ENCODE measurements at regions not wholly inside any gene's neighbourhood (a gene's known extent, or its start where the extent isn't known, plus 50 kb on each side); places are given as distances from the start of the nearest gene placed in this dataset.
"Not testable (repeated sequence)": the region's sequence is repeated elsewhere in the genome, so short reads cannot be mapped to it uniquely, and the experiment has no call there.

DNA sequence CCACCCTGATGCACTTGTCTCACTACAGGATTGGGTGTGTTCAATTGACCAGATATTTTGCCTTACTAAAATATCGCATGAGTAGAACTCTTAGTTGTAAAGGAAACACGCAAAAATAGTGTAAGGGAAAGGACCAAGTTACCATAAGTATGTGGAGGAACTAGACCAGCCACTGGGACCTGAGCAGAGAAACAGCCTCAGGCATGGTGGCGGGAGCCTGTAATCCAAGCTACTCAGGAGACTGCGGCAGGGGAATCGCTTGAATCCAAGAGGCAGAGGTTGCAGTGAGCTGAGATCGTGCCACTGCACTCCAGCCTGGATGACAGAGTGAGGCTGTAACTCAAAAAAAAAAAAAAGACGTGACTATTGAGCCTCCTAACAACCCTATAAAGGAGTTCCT is 117.9 kb upstream of the SPATA31C2 start:
- Histone ChIP-seq H3K36me3 (ENCODE audit: control insufficient read depth, insufficient read depth, low read length) (no peaks in the 10 kb centered on the region), H3K4me3 (ENCODE audit: low read length) (no peak overlapping the region), H3K27ac (ENCODE audit: low read length) (peak overlapping the region; percentile 55), H3K9me3 (ENCODE audit: control insufficient read depth, low read depth, low read length) (peaks cover 10% of the 10 kb centered on the region), H3K4me1 (ENCODE audit: control insufficient read depth, insufficient read depth, low read length) (peaks cover 12% of the 10 kb centered on the region), H3K27me3 (ENCODE audit: control insufficient read depth, insufficient read depth, low read length) (no peaks in the 10 kb centered on the region)
- DNase-seq: no peak
- 60% methylated on average over 1 of the region's 7 CpGs for WGBS (ENCODE audit: insufficient coverage, low lambda C conversion rate)

DNA sequence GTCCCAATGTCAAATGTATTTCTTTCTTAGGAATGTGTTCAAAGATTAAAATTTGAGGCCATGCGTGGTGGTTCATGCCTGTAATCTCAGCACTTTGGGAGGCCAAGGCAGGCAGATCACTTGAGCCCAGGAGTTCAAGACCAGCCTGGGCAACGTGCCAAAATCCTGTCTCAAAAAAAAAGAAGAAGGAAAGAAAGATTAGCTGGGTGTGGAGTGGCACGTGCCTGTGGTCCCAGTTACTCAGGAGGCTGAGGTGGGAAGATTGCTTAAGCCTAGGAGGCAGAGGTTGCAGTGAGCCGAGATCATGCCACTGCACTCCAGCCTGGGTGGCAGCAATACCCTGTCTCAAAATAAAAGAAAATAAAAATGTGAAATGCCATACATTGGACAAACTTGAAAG is 117.5 kb upstream of the SPATA31C2 start:
- H3K4me1 ChIP-seq (ENCODE audit: control insufficient read depth, insufficient read depth, low read length): peaks cover 12% of the 10 kb centered on the region
- peak; percentile 71 to 89 for DNase-seq

DNA sequence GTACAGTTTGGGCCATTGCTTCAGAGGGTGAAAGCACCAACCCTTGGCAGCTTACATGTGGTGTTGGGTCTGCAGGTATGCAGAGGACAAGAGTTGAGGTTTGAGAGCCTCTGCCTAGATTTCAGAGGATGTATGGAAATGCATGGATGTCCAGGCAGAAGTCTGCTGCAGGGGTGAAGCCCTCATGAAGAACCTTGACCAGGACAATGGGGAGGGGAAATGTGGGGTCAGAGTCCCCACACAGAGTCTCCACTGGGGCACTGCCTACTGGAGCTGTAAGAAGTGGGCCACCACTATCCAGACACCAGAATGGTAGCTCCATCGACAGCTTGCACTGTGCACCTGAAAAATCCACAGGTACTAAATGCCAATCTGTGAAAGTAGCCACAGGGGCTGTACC is 113.6 kb upstream of the SPATA31C2 start:
- no peak overlapping the region for H3K27ac ChIP-seq (ENCODE audit: low read length)
- no CpG with 5 or more reads among the region's 1 CpG for WGBS (ENCODE audit: insufficient coverage, low lambda C conversion rate)
- H3K4me1 ChIP-seq (ENCODE audit: control insufficient read depth, insufficient read depth, low read length): peaks cover 3% of the 10 kb centered on the region
- H3K4me3 ChIP-seq (ENCODE audit: low read length): no peak overlapping the region
- H3K36me3 ChIP-seq (ENCODE audit: control insufficient read depth, insufficient read depth, low read length): no peaks in the 10 kb centered on the region
- no peak for DNase-seq
- H3K27me3 ChIP-seq (ENCODE audit: control insufficient read depth, insufficient read depth, low read length): no peaks in the 10 kb centered on the region
- H3K9me3 ChIP-seq (ENCODE audit: control insufficient read depth, low read depth, low read length): peaks cover 10% of the 10 kb centered on the region

More for the DNA sequence above, 117.5 kb upstream of the SPATA31C2 start:
- H3K36me3 ChIP-seq (ENCODE audit: control insufficient read depth, insufficient read depth, low read length); H3K27me3 ChIP-seq (ENCODE audit: control insufficient read depth, insufficient read depth, low read length); H3K9me3 ChIP-seq (ENCODE audit: control insufficient read depth, low read depth, low read length); H3K4me3 ChIP-seq (ENCODE audit: low read length): not testable (repeated sequence)
- 0% methylated on average over 1 of the region's 4 CpGs for WGBS (ENCODE audit: insufficient coverage, low lambda C conversion rate)
- H3K27ac ChIP-seq (ENCODE audit: low read length): peak overlapping the region; percentile 55

DNA sequence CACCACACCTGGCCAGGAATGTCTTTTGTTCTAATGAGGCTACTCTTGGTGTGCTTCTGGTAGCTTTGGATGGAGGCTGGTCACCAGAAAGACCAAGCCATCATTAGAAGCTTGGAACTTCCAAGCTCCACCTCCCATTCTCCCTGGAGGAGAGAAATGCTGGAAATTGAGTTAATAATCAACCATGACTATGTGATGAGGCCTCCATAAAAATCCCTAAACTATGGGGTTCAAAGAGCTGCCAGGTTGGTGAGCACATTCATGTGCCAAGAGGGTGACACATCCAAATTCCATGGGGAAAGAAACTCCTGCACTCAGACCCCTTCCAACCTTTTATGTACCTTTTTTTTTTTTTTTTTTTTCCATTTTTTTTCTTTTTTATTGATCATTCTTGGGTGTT is 105.5 kb upstream of the SPATA31C2 start:
- H3K36me3 ChIP-seq (ENCODE audit: control insufficient read depth, insufficient read depth, low read length): no peaks in the 10 kb centered on the region
- H3K27me3 ChIP-seq (ENCODE audit: control insufficient read depth, insufficient read depth, low read length): no peaks in the 10 kb centered on the region
- no peak overlapping the region for H3K27ac ChIP-seq (ENCODE audit: low read length)
- no peak overlapping the region for H3K4me3 ChIP-seq (ENCODE audit: low read length)
- no peaks in the 10 kb centered on the region for H3K9me3 ChIP-seq (ENCODE audit: control insufficient read depth, low read depth, low read length)
- peaks cover 4% of the 10 kb centered on the region for H3K4me1 ChIP-seq (ENCODE audit: control insufficient read depth, insufficient read depth, low read length)
- peak in 1 of 2 donors; percentile 32 for DNase-seq

DNA sequence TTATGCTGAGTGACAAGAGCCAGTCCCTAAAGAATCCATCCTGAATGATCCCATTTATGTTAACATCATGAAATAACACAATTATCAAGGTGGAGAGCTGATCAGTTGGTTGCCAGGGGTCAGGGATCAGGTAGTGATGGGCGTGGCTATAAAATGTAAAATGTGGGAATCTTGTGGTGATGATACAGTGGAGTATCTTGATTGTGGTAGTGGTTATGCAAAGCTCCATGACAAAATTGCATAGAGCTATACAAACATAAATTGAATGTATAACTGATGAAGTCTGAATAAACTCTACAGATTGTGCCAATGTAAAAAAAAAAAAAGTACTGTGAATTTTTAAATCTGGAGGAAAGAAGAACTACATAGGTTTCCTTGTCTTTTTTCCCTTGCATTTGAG is 104.6 kb upstream of the SPATA31C2 start:
- H3K36me3 ChIP-seq (ENCODE audit: control insufficient read depth, insufficient read depth, low read length): no peaks in the 10 kb centered on the region
- no peaks in the 10 kb centered on the region for H3K9me3 ChIP-seq (ENCODE audit: control insufficient read depth, low read depth, low read length)
- no peak overlapping the region for H3K4me3 ChIP-seq (ENCODE audit: low read length)
- no CpG with 5 or more reads among the region's 1 CpG for WGBS (ENCODE audit: insufficient coverage, low lambda C conversion rate)
- no peak overlapping the region for H3K27ac ChIP-seq (ENCODE audit: low read length)
- no peaks in the 10 kb centered on the region for H3K27me3 ChIP-seq (ENCODE audit: control insufficient read depth, insufficient read depth, low read length)
- DNase-seq: no peak
- peaks cover 4% of the 10 kb centered on the region for H3K4me1 ChIP-seq (ENCODE audit: control insufficient read depth, insufficient read depth, low read length)

DNA sequence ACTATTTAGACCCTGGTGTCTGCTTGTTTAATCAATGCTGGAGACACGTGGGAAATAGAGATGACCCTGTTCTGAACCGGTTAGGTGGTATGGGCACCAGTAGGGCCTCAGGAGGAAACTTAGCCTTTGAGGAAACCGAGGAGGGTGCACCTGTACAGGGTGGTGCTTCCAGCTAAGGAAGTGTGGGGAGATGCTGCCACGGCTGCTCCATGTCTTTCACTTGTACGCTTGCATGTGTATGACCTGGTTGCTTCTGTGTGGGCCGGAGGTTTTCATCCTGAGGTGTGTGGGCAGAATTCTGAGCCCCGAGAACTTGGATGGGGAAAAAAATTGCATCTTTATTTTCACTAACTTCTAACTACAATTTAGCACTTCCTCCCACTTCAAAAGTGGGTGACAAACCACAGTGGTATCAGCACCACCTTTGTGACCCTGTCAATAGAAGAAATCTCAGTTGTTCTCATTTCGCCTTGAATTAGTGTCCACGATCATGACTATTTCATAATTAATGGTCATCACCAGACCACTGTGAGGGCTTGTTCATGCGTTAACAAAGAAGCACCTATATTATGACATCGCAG is 99.8 kb upstream of the SPATA31C2 start:
- no peak for DNase-seq
- H3K4me1 ChIP-seq (ENCODE audit: control insufficient read depth, insufficient read depth, low read length): no peaks in the 10 kb centered on the region
- no peak overlapping the region for H3K4me3 ChIP-seq (ENCODE audit: low read length)
- no peak overlapping the region for H3K27ac ChIP-seq (ENCODE audit: low read length)
- WGBS (ENCODE audit: insufficient coverage, low lambda C conversion rate): 100% methylated on average over 2 of the region's 11 CpGs
- no peaks in the 10 kb centered on the region for H3K9me3 ChIP-seq (ENCODE audit: control insufficient read depth, low read depth, low read length)
- no peaks in the 10 kb centered on the region for H3K27me3 ChIP-seq (ENCODE audit: control insufficient read depth, insufficient read depth, low read length)
- H3K36me3 ChIP-seq (ENCODE audit: control insufficient read depth, insufficient read depth, low read length): no peaks in the 10 kb centered on the region

DNA sequence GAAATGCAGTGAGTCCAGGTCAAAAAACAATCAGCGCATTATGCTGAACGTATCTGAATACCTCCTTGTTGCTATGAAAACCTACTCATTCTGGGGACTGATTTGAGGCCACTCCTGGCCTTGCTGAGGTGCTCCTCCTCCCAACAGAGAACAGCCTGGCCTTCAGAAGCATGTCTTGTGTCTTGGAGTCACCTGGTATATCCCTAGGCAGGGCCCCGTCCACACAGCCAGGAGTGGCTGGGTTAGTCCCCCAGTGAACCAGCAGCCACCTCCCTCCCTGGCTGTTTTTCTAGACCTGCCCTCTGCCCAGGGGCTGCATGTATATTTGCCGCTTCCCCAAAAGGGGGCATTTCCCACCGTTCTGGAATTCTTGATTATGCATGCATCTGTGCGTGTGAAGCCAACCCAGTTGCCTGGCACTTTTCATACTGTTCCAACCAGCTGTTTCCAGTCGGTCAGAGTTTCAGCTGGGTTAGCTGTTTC is 99.2 kb upstream of the SPATA31C2 start:
- no CpG with 5 or more reads among the region's 7 CpGs for WGBS (ENCODE audit: insufficient coverage, low lambda C conversion rate)
- no peaks in the 10 kb centered on the region for H3K36me3 ChIP-seq (ENCODE audit: control insufficient read depth, insufficient read depth, low read length)
- no peak overlapping the region for H3K27ac ChIP-seq (ENCODE audit: low read length)
- no peaks in the 10 kb centered on the region for H3K27me3 ChIP-seq (ENCODE audit: control insufficient read depth, insufficient read depth, low read length)
- H3K4me1 ChIP-seq (ENCODE audit: control insufficient read depth, insufficient read depth, low read length): no peaks in the 10 kb centered on the region
- no peaks in the 10 kb centered on the region for H3K9me3 ChIP-seq (ENCODE audit: control insufficient read depth, low read depth, low read length)
- DNase-seq: peak in 1 of 2 donors; percentile 47
- H3K4me3 ChIP-seq (ENCODE audit: low read length): no peak overlapping the region

DNA sequence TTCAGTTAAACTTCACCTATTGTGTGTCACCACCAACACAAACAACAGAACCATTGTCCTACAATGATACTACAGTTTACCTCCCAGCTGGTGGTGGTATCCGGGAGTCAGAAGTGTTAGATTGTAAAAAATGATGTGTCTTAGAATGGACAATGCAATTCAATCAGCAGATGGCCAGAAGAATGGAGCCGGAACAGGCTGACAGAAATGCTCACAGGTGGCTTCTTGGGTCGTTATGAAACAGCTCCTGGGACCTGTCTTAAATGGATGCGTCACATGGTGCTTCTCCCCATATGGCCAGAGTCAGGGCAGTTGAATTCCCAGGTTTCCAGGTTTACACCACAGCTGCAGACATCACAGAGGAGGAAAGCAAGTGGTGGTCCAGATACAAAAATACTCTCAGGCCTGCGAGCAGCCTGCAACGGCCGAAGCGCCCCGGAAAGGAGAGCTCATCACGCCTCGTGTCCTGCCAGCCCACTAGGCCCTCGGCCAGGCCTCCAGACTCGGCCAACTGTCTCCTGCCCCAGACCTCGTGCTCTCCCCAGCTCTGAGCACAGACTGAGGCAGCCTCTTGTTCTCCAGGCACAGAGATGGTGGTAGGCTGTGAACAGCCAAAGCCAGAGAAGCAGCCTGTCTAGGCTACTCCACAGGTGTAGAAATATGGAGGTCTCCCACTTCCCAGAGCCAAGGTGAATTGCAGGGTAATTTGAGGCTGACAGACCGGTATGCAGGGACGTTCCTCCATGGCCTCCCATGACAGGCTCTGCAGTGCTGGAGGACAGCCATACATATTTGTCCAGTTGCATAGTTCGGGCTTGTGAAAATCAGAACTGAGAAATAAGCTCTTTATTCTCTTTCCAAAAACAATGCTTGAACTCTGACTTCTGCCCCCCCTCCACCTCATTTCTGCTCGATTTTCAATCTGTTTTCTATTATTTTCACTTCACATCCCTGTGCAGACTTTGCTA is 98.5 kb upstream of the SPATA31C2 start:
- no peak for DNase-seq

DNA sequence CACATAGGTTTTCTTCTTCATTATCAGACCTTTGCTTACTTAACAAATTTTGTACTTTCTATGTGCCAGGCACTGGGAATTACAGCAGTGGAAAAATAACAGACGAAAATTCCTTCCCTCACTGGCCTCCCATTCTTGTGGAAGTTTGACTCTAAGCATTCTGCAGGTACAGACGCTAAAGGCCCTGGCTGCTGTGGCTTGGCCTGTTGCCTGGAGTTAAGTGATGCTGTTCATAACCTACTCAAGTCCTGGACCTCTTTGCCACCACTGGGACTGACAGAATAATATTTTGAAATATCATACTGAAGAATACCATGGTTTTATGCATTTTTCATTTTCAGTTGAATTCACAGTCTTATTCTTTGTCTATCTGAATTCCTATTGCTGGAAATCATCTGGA is 97.3 kb upstream of the SPATA31C2 start:
- H3K4me1 ChIP-seq (ENCODE audit: control insufficient read depth, insufficient read depth, low read length): no peaks in the 10 kb centered on the region
- no CpG with 5 or more reads among the region's 2 CpGs for WGBS (ENCODE audit: insufficient coverage, low lambda C conversion rate)
- H3K9me3 ChIP-seq (ENCODE audit: control insufficient read depth, low read depth, low read length): no peaks in the 10 kb centered on the region
- H3K36me3 ChIP-seq (ENCODE audit: control insufficient read depth, insufficient read depth, low read length): no peaks in the 10 kb centered on the region
- H3K27me3 ChIP-seq (ENCODE audit: control insufficient read depth, insufficient read depth, low read length): no peaks in the 10 kb centered on the region
- no peak overlapping the region for H3K4me3 ChIP-seq (ENCODE audit: low read length)
- H3K27ac ChIP-seq (ENCODE audit: low read length): no peak overlapping the region
- no peak for DNase-seq

More for the DNA sequence above, 98.5 kb upstream of the SPATA31C2 start:
- no peak overlapping the region for H3K4me3 ChIP-seq (ENCODE audit: low read length)
- no peaks in the 10 kb centered on the region for H3K27me3 ChIP-seq (ENCODE audit: control insufficient read depth, insufficient read depth, low read length)
- no peak overlapping the region for H3K27ac ChIP-seq (ENCODE audit: low read length)
- WGBS (ENCODE audit: insufficient coverage, low lambda C conversion rate): 43% methylated on average over 1 of the region's 18 CpGs
- no peaks in the 10 kb centered on the region for H3K36me3 ChIP-seq (ENCODE audit: control insufficient read depth, insufficient read depth, low read length)
- no peaks in the 10 kb centered on the region for H3K4me1 ChIP-seq (ENCODE audit: control insufficient read depth, insufficient read depth, low read length)
- no peaks in the 10 kb centered on the region for H3K9me3 ChIP-seq (ENCODE audit: control insufficient read depth, low read depth, low read length)

DNA sequence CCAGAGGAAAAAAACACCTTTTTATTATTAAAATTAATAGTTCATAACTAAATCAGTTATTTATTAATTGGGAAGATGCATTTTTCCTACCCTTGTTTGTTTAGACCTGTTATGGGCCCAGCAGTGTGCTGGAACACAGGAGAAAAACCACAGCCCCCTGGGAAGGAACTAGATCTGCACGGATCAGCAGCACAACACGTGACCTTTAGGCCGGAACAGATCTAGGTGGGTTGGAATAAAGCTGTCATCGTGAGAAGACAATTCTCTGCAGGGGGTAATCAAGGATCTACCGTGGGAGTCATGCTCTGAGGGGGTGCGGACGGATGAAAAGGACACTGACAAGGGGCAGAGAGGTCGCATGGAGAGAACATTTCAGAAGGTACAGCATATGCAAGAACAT is 95.8 kb upstream of the SPATA31C2 start:
- H3K9me3 ChIP-seq (ENCODE audit: control insufficient read depth, low read depth, low read length): no peaks in the 10 kb centered on the region
- H3K4me3 ChIP-seq (ENCODE audit: low read length): no peak overlapping the region
- DNase-seq: no peak
- H3K27ac ChIP-seq (ENCODE audit: low read length): no peak overlapping the region
- H3K36me3 ChIP-seq (ENCODE audit: control insufficient read depth, insufficient read depth, low read length): no peaks in the 10 kb centered on the region
- no peaks in the 10 kb centered on the region for H3K27me3 ChIP-seq (ENCODE audit: control insufficient read depth, insufficient read depth, low read length)
- WGBS (ENCODE audit: insufficient coverage, low lambda C conversion rate): 96% methylated on average over 3 of the region's 8 CpGs
- no peaks in the 10 kb centered on the region for H3K4me1 ChIP-seq (ENCODE audit: control insufficient read depth, insufficient read depth, low read length)
